PFSK-1 (cell line): ENCODE measurements at regions not wholly inside any gene's neighbourhood (a gene's known extent, or its start where the extent isn't known, plus 50 kb on each side); places are given as distances from the start of the nearest gene placed in this dataset.

Experiments used
- FOXP2 ChIP-seq: optimal IDR thresholded peaks from 2 replicates; pipeline ENCODE3; 2011; ENCODE audit warnings: borderline replicate concordance, control low read depth, inconsistent platforms; ENCODE audit not compliant: insufficient read depth; ENCODE audit errors: extremely low read length, extremely low read depth
- POLR2AphosphoS5 ChIP-seq: IDR thresholded peaks from 2 replicates; pipeline ENCODE4 v1.6.1; 2012; ENCODE audit warnings: low read depth, mild to moderate bottlenecking, control low read depth, low read length, moderate library complexity
- SIN3A ChIP-seq: IDR thresholded peaks from 2 replicates; pipeline ENCODE4 v1.6.1; 2012; ENCODE audit warnings: mild to moderate bottlenecking, low read length, moderate library complexity, borderline replicate concordance; ENCODE audit not compliant: insufficient read depth
- TAF1 ChIP-seq: IDR thresholded peaks from 2 replicates; pipeline ENCODE4 v1.6.1; 2012; ENCODE audit warnings: low read length, control low read depth, borderline replicate concordance; ENCODE audit not compliant: insufficient read depth
- TF ChIP-seq, protein P1 (sequence below), 2 experiments: IDR thresholded peaks; 2 replicates each; pipeline versions ENCODE4 v1.6.1 to v1.8.0; 2011 to 2012; ENCODE audit warnings: low read depth in 2 of 2, low read length in 2 of 2, control low read depth in 1 of 2, inconsistent platforms in 1 of 2, mild to moderate bottlenecking in 1 of 2, moderate library complexity in 1 of 2; ENCODE audit not compliant: insufficient read depth in 1 of 2

DNA sequence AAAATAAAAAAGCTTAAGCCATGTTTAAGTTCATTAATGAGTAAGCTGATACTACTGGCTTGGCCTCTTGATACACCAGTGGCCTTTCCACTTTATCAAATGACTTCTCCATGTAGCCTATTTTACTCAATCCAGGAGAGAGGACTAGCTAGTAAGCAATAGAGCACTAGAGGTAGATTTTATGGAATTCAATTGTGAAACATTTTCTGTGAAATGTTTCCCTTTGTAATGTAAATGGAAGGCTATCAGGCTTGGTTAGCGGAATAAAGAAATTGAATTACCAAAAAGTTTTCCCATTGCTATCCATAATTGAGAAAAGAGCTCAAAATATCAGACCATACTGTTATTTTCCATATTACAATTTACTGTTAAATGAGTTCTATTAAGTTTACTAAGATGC, 515.4 kb upstream of the CDH2 start:
- TF ChIP-seq TAF1 (no peak), SIN3A (no peak), FOXP2 (no peak), POLR2AphosphoS5 (no peak)
- TF ChIP-seq, protein P1, sequence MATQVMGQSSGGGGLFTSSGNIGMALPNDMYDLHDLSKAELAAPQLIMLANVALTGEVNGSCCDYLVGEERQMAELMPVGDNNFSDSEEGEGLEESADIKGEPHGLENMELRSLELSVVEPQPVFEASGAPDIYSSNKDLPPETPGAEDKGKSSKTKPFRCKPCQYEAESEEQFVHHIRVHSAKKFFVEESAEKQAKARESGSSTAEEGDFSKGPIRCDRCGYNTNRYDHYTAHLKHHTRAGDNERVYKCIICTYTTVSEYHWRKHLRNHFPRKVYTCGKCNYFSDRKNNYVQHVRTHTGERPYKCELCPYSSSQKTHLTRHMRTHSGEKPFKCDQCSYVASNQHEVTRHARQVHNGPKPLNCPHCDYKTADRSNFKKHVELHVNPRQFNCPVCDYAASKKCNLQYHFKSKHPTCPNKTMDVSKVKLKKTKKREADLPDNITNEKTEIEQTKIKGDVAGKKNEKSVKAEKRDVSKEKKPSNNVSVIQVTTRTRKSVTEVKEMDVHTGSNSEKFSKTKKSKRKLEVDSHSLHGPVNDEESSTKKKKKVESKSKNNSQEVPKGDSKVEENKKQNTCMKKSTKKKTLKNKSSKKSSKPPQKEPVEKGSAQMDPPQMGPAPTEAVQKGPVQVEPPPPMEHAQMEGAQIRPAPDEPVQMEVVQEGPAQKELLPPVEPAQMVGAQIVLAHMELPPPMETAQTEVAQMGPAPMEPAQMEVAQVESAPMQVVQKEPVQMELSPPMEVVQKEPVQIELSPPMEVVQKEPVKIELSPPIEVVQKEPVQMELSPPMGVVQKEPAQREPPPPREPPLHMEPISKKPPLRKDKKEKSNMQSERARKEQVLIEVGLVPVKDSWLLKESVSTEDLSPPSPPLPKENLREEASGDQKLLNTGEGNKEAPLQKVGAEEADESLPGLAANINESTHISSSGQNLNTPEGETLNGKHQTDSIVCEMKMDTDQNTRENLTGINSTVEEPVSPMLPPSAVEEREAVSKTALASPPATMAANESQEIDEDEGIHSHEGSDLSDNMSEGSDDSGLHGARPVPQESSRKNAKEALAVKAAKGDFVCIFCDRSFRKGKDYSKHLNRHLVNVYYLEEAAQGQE (IDR thresholded peaks at IDR 0.05; ENCODE audit: insufficient read depth in 1 of 2, low read depth in 2 of 2, low read length in 2 of 2) = no peak

DNA sequence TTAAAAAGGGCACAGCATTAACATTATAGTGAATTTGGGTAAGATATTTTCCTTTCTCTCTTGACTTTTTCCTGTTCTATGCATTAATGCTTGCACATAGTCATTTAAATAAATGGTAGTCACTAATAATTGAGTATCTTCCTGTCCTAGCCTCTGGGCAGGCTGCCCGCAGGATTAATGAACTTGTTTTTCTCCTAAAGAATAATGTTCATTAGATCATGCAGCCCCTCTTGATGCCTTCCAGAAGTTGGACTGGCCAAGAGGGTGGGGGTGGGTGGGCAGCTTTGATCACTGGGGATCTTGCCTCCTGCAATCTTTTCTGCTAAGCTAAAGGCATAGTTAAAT, 514.5 kb upstream of the CDH2 start:
- TF ChIP-seq SIN3A (no peak), POLR2AphosphoS5 (no peak), FOXP2 (no peak), TAF1 (no peak)
- TF ChIP-seq, protein P1 (IDR thresholded peaks at IDR 0.05; ENCODE audit: insufficient read depth in 1 of 2, low read depth in 2 of 2, low read length in 2 of 2) = no peak

DNA sequence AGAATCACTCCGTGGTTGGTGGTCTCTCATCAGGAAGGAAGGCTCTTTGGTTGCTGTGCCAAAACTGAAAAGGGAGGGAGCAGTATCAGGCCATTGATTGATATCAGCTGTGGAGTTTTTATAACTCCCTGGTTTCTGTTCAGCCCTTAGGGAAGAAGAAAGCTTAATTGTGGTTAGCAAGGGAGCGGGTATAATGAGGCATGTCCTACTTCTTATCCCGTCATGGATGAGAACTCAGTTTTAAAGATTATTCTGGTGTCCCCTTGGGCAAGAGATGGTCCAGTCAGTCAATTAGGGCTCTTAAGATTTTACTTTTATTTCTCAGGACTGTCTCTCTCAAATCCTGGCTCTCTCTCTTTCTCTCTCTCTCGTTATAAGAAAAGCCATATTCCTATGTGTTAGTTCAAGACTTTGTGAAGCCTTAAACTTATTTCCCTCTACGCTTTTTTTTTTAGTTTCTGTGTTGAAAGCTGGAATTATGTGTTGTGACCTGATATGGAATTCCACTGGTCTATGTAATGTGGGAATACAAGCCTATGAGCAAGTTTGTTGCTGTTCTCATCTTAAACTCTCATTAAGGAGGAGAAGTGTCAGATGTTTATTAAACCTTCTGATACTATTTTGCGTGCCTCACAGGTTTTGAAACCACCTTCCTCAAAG, 514.0 kb upstream of the CDH2 start:
- TF ChIP-seq SIN3A = no peak
- no peak for TF ChIP-seq POLR2AphosphoS5
- TF ChIP-seq TAF1 = no peak
- TF ChIP-seq, protein P1 (IDR thresholded peaks at IDR 0.05; ENCODE audit: insufficient read depth in 1 of 2, low read depth in 2 of 2, low read length in 2 of 2) = no peak
- no peak for TF ChIP-seq FOXP2

DNA sequence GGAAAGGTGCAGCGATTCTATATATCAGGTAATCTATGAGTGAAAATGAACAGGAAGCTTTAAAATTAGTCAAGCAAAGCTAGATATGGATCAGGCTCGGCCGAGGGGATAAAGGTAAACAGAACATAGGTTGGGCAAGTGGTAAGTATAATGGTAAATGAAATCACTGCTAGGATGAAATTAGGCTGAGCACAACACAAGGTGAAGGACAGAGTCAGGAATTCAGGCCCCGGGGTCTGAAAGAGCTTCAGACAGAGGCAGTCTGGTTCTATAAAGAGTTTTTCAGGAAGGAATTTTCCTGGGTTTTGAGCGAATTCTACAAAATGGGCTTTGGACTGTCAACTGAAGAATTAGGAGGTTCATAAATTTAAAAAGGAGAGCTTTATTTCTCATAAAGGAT, 513.2 kb upstream of the CDH2 start:
- TF ChIP-seq SIN3A = no peak
- TF ChIP-seq, protein P1 (IDR thresholded peaks at IDR 0.05; ENCODE audit: insufficient read depth in 1 of 2, low read depth in 2 of 2, low read length in 2 of 2) = no peak
- no peak for TF ChIP-seq FOXP2
- TF ChIP-seq TAF1 = no peak
- TF ChIP-seq POLR2AphosphoS5 = no peak

DNA sequence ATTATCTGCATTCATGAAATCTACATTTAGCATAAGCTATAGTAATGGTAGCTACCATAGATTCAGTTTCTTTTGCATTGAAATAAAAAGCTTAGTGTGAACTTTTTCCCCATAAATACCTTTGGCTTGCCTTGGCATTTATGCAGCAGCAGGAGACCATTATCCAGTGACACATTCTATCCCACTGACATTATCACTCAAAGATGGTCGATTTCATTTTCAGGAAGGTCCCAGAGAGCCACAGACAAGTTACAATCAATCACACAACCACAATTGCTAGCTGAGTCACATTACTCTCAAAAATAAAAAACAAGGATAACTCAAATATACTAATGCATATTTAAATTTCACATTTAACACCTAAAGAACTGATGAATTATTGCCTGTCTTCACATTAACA, 512.7 kb upstream of the CDH2 start:
- TF ChIP-seq SIN3A = no peak
- TF ChIP-seq POLR2AphosphoS5 = no peak
- no peak for TF ChIP-seq TAF1
- TF ChIP-seq, protein P1 (IDR thresholded peaks at IDR 0.05; ENCODE audit: insufficient read depth in 1 of 2, low read depth in 2 of 2, low read length in 2 of 2) = no peak
- no peak for TF ChIP-seq FOXP2
